SU-DHL-6 (cell line): ENCODE measurements at regions not wholly inside any gene's neighbourhood (a gene's known extent, or its start where the extent isn't known, plus 50 kb on each side); places are given as distances from the start of the nearest gene placed in this dataset.

Source experiments
- CTCF ChIP-seq: fragments of 200-600 bp; sonication (generic); IDR thresholded peaks from one replicate; pipeline ENCODE4 v1.5.1; 2017; ENCODE audit warnings: antibody characterized with exemption, mild to moderate bottlenecking, low read length, moderate library complexity; ENCODE audit not compliant: insufficient read depth, poor library complexity, severe bottlenecking
- EZH2phosphoT487 ChIP-seq: fragments of 200-600 bp; sonication (generic), shearing (Covaris generic); conservative IDR thresholded peaks from 2 replicates; pipeline ENCODE4 v1.6.1; 2018; ENCODE audit warnings: mild to moderate bottlenecking, antibody characterized with exemption, low read length, moderate library complexity, mixed read lengths

GRCh38 chr5:82414041-82414388 is 135.9 kb upstream of the RPS23 start:
- TF ChIP-seq CTCF (no peak), EZH2phosphoT487 (no peak)
